Upper lobe of right lung (tissue), 1 donor: ENCODE measurements at regions not wholly inside any gene's neighbourhood (a gene's known extent, or its start where the extent isn't known, plus 50 kb on each side); places are given as distances from the start of the nearest gene placed in this dataset.
"Not testable (repeated sequence)": the region's sequence is repeated elsewhere in the genome, so short reads cannot be mapped to it uniquely, and the experiment has no call there.

Source experiments
- ATAC-seq: fragments of 200-7000 bp; cut with Tn5 transposase; one replicate; pipeline ENCODE4 v1.9.1; 2020; ENCODE audit warnings: mild to moderate bottlenecking, moderate library complexity
- DNase-seq: peaks from one replicate; pipeline ENCODE4 v3.0.0-alpha.2; 2020
- H3K27ac ChIP-seq: fragments of 200-600 bp; one replicate; pipeline ENCODE4 v1.8.0; 2022
- H3K27me3 ChIP-seq: fragments of 200-600 bp; one replicate; pipeline ENCODE4 v1.8.0; 2022; ENCODE audit warnings: mild to moderate bottlenecking
- H3K36me3 ChIP-seq: fragments of 200-600 bp; one replicate; pipeline ENCODE4 v1.8.0; 2022
- H3K4me1 ChIP-seq: fragments of 200-600 bp; one replicate; pipeline ENCODE4 v1.8.0; 2022
- H3K4me3 ChIP-seq: fragments of 200-600 bp; one replicate; pipeline ENCODE4 v1.8.0; 2022; ENCODE audit warnings: mild to moderate bottlenecking
- H3K9me3 ChIP-seq: fragments of 200-600 bp; one replicate; pipeline ENCODE4 v1.8.0; 2022
- intact Hi-C: fragments of 100-400 bp; cut with DNase I; formaldehyde crosslinking; loops from one replicate; pipeline ENCODE4 v1.11.0; 2022
- donor health status: DM: no; HTN: yes; CAD: no; lungs with severe emphysema.

DNA sequence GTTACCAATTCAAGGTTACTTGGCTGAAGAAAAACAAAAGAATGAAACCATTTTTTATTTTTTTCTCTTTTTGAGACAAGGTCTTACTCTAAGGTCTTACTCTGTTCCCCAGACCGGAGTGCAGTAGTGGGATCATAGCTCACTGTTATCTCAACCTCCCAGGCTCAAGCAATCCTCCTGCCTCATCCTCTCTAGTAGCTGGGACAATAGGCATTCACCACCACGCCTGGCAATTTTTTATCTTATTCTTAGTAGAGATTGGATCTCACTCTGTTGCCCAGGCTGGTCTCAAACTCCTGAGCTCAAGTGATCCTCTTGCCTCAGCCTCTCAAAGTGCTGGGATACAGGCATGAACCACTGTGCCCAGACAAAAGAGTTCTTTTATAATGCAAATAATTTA, 3732.0 kb upstream of the OR11H1 start:
- H3K4me1 ChIP-seq, intact Hi-C loops: not testable (repeated sequence)

DNA sequence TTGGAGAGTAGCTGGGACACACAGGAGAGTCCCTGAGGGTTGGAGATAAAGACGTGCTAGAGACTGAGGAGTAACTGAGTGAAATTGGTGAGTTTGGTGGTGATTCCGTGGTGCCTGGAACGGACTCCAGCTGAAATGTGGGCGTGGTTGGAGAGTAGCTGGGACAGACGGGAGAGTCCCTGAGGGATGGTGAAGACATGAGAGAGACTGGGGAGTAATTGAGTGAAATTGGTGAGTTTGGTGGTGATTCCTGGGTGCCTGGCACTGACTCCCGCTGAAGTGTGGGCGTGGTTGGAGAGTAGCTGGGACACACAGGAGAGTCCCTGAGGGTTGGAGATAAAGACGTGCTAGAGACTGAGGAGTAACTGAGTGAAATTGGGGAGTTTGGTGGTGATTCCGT, 3712.5 kb upstream of the OR11H1 start:
- H3K9me3 ChIP-seq, intact Hi-C loops, H3K4me1 ChIP-seq, H3K4me3 ChIP-seq, ATAC-seq, H3K27ac ChIP-seq, DNase-seq, H3K27me3 ChIP-seq, H3K36me3 ChIP-seq: not testable (repeated sequence)

More for the DNA sequence above, 3732.0 kb upstream of the OR11H1 start:
- not testable (repeated sequence) for H3K27me3 ChIP-seq, H3K9me3 ChIP-seq, H3K4me3 ChIP-seq, H3K36me3 ChIP-seq, H3K27ac ChIP-seq, DNase-seq, ATAC-seq

DNA sequence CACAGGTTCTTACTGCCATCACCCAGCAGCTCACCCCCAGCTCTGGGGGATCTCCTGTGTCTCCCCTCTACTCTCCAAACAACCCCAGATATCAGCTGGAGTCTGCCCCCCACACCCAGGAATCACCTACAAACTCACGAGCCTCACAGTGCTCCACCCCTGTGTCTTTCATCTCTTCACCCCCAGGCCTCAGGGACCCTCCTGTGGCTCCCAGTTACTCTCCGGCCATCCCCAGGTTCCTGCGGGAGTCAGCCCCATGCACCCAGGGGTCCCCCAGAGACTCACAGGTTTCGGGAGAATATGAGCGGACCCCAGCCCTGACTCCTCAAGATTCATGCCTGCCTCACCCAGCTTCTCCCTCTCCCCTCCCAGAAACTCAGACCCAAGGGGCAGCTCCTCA, 3709.1 kb upstream of the OR11H1 start:
- H3K4me3 ChIP-seq, DNase-seq, ATAC-seq, intact Hi-C loops, H3K4me1 ChIP-seq, H3K27me3 ChIP-seq, H3K36me3 ChIP-seq, H3K9me3 ChIP-seq, H3K27ac ChIP-seq: not testable (repeated sequence)

DNA sequence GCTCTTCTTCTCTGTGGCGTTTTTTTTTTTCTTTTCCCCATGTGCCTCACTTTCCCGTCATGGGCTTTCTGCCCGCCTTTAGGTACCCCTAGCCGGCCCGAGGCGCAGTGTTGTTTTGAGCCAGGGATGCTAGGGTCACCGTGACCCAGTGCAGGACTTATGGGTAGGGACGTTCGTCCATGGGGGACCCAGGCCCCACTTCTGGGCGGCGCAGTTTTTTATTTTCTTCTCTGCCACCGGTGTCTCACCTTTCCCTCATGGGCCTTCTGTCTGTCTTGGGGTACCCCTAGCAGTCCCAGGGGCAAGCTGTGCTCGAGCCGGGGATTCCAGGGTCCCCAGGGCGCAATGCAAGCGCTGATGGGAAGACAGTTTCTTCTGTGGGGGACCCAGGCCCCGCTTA, 3705.7 kb upstream of the OR11H1 start:
- ATAC-seq, H3K27ac ChIP-seq, DNase-seq, H3K4me3 ChIP-seq, H3K9me3 ChIP-seq, H3K27me3 ChIP-seq, H3K4me1 ChIP-seq, intact Hi-C loops, H3K36me3 ChIP-seq: not testable (repeated sequence)

DNA sequence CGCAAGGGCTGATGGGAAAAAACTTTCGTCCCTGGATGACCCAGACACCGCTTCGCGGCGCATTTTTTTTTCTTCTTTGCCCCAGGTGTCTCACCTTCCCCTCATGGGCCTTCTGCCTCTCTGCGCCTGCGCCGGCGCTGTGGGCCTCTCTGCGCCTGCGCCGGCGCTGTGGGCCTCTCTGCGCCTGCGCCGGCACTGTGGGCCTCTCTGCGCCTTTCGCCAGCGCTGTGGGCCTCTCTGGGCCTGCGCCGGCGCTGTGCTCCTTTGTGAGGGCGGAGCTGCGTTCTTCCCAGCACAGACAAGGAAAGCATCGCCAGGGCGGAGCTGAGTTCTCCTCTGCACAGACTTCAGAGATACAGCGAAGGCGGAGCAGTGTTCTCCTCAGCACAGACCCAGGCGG, 3703.0 kb upstream of the OR11H1 start:
- H3K4me1 ChIP-seq, H3K9me3 ChIP-seq, intact Hi-C loops, H3K4me3 ChIP-seq, H3K27ac ChIP-seq, ATAC-seq, DNase-seq, H3K36me3 ChIP-seq, H3K27me3 ChIP-seq: not testable (repeated sequence)

DNA sequence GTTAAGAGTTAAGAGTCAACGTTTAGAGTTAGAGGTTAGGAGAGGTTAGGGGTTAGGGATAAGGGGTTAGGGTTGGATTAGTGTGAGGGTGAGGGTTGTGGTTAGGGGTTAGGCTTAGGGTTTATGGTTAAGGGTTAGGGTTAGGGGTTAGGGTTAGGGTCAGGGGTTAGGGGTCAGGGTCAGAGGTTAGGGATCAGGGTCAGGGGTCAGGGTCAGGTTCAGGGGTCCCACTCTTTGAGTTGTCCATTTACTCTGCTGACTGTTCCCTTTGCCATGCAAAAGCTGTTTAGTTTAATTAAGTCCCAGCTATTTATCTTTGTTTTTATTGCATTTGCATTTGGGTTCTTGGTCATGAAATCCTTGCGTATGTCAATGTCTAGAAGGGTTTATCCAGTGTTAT, 3702.0 kb upstream of the OR11H1 start:
- H3K4me3 ChIP-seq, DNase-seq, H3K9me3 ChIP-seq, H3K36me3 ChIP-seq, intact Hi-C loops, H3K27ac ChIP-seq, ATAC-seq, H3K4me1 ChIP-seq, H3K27me3 ChIP-seq: not testable (repeated sequence)

DNA sequence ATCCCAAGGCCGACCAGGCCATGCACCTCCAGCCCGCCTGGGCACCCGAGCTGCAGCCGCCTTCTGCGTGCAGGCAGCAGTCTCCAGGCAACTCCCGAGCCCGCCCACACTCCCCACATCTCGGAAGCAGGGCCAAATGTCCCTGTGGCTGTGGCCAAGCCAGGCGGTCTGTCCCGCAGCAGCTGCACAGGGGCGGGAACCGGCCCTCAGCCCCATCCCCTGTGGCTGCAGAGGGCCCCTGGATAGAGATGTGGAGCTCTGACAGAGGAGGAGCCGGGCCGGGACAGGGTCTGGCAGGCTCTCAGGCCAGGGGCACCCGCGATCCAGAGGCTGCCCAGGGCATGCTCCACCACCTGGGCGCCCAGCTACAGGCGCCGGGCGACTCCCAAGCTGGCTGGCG, 3698.6 kb upstream of the OR11H1 start:
- DNase-seq = peak; percentile 63
- ATAC-seq, intact Hi-C loops: not testable (repeated sequence)

More for the DNA sequence above, 3698.6 kb upstream of the OR11H1 start:
- H3K27me3 ChIP-seq, H3K4me1 ChIP-seq, H3K36me3 ChIP-seq, H3K4me3 ChIP-seq, H3K9me3 ChIP-seq, H3K27ac ChIP-seq: not testable (repeated sequence)
